ENCODE measurements at regions not wholly inside any gene's neighbourhood (a gene's known extent, or its start where the extent isn't known, plus 50 kb on each side); places are given as distances from the start of the nearest gene placed in this dataset.

DNA sequence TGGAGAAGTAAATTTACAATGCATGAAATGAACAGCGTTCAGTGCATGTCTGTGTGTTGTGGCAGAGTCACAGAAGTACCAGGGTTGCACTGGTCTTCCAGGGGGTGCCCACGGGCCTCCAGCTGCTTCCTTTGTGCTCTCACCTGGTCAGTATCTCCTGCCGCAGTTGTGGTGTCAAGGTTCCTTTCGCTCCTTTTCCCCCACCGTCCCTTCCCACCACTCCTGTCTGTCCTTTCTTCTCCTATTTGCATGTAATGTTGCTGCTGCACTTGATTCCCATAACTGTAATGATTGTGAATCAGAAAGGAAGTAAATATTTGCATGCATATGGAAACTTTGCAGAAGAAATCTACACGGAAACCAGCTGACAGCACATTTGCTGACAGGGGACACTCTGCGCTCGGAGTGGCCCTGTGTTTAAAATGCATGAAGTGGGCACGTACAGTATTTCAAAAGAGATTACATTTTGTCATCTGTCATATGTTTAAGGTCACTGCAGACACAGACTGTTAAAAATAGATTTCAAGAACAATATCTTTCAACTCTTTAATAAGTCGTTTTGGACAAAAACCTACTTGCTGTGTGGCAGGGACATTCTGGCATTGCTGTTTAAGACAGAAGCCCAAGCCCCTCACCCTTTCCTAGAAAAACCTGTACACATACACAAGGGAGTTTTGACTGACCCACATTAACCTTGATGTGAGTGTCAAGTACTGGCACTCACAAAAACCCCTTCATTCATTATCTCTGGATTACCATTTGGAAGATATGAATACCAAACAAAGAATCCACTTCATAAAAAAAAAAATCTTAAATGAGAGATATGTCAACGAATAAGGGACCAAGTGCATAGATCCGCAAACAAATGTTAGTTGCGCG lies 336.7 kb upstream of the KLF6 start:
- Histone ChIP-seq H3K27me3 (ENCODE audit: control insufficient read depth, insufficient read depth, low read length) (no peaks in the 10 kb centered on the region), H3K4me3 (ENCODE audit: low read depth in 2 of 2, low read length in 2 of 2) (peak overlapping the region; percentile 11 to 39; a peak in 3 of 4 replicates), H3K36me3 (ENCODE audit: control insufficient read depth, insufficient read depth, low read length) (no peaks in the 10 kb centered on the region), H3K27ac (ENCODE audit: low read length) (peak overlapping the region; percentile 77), H3K4me1 (ENCODE audit: control insufficient read depth, insufficient read depth, low read length) (peaks cover 19% of the 10 kb centered on the region), H3K9me3 (ENCODE audit: control insufficient read depth, insufficient read depth, low read depth, low read length) (peaks cover 3% of the 10 kb centered on the region; the same call in 1 of the 2 replicates)
- peak; percentile 79 for ATAC-seq
- intact Hi-C loops (cut with micrococcal nuclease; ENCODE audit: unreplicated experiment) (no loop called here), in situ Hi-C loops (cut with HindIII; ENCODE audit: low pct_unique_long_range_greater_than_20kb, low sequenced_read_pairs) (no loop called here)
- no TSS peak for BruUV-seq (replicated peaks)
- POLR2A ChIA-PET, result interaction anchor here (0.7 kb wide), 1 partner anchor 128 kb away, joined by 4 read pairs; no protein-coding TSS in a partner anchor
- CTCF ChIA-PET, result no interaction called here
- DNase-seq (ENCODE audit: low read depth, low spot score), result no peak
- TF ChIP-seq, protein P1, sequence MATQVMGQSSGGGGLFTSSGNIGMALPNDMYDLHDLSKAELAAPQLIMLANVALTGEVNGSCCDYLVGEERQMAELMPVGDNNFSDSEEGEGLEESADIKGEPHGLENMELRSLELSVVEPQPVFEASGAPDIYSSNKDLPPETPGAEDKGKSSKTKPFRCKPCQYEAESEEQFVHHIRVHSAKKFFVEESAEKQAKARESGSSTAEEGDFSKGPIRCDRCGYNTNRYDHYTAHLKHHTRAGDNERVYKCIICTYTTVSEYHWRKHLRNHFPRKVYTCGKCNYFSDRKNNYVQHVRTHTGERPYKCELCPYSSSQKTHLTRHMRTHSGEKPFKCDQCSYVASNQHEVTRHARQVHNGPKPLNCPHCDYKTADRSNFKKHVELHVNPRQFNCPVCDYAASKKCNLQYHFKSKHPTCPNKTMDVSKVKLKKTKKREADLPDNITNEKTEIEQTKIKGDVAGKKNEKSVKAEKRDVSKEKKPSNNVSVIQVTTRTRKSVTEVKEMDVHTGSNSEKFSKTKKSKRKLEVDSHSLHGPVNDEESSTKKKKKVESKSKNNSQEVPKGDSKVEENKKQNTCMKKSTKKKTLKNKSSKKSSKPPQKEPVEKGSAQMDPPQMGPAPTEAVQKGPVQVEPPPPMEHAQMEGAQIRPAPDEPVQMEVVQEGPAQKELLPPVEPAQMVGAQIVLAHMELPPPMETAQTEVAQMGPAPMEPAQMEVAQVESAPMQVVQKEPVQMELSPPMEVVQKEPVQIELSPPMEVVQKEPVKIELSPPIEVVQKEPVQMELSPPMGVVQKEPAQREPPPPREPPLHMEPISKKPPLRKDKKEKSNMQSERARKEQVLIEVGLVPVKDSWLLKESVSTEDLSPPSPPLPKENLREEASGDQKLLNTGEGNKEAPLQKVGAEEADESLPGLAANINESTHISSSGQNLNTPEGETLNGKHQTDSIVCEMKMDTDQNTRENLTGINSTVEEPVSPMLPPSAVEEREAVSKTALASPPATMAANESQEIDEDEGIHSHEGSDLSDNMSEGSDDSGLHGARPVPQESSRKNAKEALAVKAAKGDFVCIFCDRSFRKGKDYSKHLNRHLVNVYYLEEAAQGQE (IDR thresholded peaks at IDR 0.05; ENCODE audit: insufficient read depth in 1 of 2, low read depth in 2 of 2, low read length in 1 of 2), result no peak
- no peak for TF ChIP-seq POLR2AphosphoS5 (IDR thresholded peaks at IDR 0.05; ENCODE audit: low read depth, low read length)
- TF ChIP-seq, protein P2, sequence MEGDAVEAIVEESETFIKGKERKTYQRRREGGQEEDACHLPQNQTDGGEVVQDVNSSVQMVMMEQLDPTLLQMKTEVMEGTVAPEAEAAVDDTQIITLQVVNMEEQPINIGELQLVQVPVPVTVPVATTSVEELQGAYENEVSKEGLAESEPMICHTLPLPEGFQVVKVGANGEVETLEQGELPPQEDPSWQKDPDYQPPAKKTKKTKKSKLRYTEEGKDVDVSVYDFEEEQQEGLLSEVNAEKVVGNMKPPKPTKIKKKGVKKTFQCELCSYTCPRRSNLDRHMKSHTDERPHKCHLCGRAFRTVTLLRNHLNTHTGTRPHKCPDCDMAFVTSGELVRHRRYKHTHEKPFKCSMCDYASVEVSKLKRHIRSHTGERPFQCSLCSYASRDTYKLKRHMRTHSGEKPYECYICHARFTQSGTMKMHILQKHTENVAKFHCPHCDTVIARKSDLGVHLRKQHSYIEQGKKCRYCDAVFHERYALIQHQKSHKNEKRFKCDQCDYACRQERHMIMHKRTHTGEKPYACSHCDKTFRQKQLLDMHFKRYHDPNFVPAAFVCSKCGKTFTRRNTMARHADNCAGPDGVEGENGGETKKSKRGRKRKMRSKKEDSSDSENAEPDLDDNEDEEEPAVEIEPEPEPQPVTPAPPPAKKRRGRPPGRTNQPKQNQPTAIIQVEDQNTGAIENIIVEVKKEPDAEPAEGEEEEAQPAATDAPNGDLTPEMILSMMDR (IDR thresholded peaks at IDR 0.05), result no peak
- TF ChIP-seq SIN3A (IDR thresholded peaks at IDR 0.05; ENCODE audit: borderline replicate concordance, insufficient read depth, low read depth, low read length), result no peak
- no peak for TF ChIP-seq TCF7L2 (IDR thresholded peaks at IDR 0.05; ENCODE audit: low read depth, low read length)

DNA sequence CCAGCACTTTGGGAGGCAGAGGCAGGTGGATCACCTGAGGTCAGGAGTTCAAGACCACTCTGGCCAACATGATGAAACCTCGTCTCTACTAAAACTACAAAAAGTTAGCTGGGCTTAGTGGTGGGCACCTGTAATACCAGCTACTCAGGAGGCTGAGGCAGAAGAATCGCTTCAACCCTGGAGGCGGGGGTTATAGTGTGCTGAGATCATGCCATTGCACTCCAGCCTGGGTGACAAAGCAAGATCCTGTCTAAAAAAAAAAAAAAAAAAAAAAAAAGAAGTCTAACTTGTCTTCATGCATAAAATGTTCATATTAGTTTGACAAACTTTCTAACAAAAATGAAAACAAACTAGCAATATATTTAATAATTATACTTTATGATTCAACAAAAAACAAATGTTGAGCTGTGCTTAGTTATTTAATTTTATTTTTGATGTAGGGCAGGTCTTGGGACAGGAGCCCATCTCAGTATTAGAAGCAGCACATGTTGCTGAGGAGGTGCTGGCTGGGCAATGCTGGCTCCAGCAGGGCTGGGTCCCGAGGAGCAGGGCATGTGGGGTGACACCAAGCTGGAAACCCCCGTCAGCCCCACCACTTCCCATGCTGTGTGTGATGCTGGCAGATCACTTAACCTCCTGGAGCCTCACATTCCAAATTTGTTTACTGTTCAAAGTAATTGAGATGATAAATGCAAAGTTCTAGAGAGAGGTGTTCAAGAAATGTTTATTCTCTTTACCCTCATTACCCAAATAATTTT lies 335.3 kb upstream of the KLF6 start:
- in situ Hi-C loops (cut with HindIII; ENCODE audit: low pct_unique_long_range_greater_than_20kb, low sequenced_read_pairs) (no loop called here), intact Hi-C loops (cut with micrococcal nuclease; ENCODE audit: unreplicated experiment) (no loop called here)
- Histone ChIP-seq H3K27ac (ENCODE audit: low read length) (peak overlapping the region; percentile 77), H3K4me3 (ENCODE audit: low read depth in 2 of 2, low read length in 2 of 2) (no peak overlapping the region), H3K36me3 (ENCODE audit: control insufficient read depth, insufficient read depth, low read length) (no peaks in the 10 kb centered on the region), H3K27me3 (ENCODE audit: control insufficient read depth, insufficient read depth, low read length) (no peaks in the 10 kb centered on the region), H3K9me3 (ENCODE audit: control insufficient read depth, insufficient read depth, low read depth, low read length) (peaks cover 8% of the 10 kb centered on the region; the same call in 1 of the 2 replicates), H3K4me1 (ENCODE audit: control insufficient read depth, insufficient read depth, low read length) (peaks cover 19% of the 10 kb centered on the region)
- DNase-seq (ENCODE audit: low read depth, low spot score), result no peak
- peak; percentile 82 for ATAC-seq
- BruUV-seq (replicated peaks), result no TSS peak
- ChIA-PET POLR2A (interaction anchor here (0.7 kb wide), 2 partner anchors 161 to 213 kb away, joined by 11 to 16 read pairs; no protein-coding TSS in a partner anchor), CTCF (interaction anchor here (0.7 kb wide), 1 partner anchor 74 kb away, joined by 11 read pairs; no protein-coding TSS in a partner anchor)
- TF ChIP-seq, protein P1 (IDR thresholded peaks at IDR 0.05; ENCODE audit: insufficient read depth in 1 of 2, low read depth in 2 of 2, low read length in 1 of 2), result no peak
- TF ChIP-seq SIN3A (IDR thresholded peaks at IDR 0.05; ENCODE audit: borderline replicate concordance, insufficient read depth, low read depth, low read length), result no peak
- TF ChIP-seq, protein P2 (IDR thresholded peaks at IDR 0.05), result no peak
- no peak for TF ChIP-seq POLR2AphosphoS5 (IDR thresholded peaks at IDR 0.05; ENCODE audit: low read depth, low read length)
- TF ChIP-seq TCF7L2 (IDR thresholded peaks at IDR 0.05; ENCODE audit: low read depth, low read length), result no peak

Measured in Panc1 (cell line).